ENCODE measurements at regions not wholly inside any gene's neighbourhood (a gene's known extent, or its start where the extent isn't known, plus 50 kb on each side); places are given as distances from the start of the nearest gene placed in this dataset.

- peaks cover 2 to 28% (median 13%) of the 10 kb centered on the region in 8 donors for H3K9me3 Mint-ChIP-seq
- no peak overlapping the region for H3K4me3 Mint-ChIP-seq
- Histone ChIP-seq H3K27ac (ENCODE audit: low read depth, low read length) (no peak overlapping the region), H3K4me1 (ENCODE audit: insufficient read depth, low read length) (no peaks in the 10 kb centered on the region), H3K27me3 (ENCODE audit: insufficient read depth, low read length) (no peaks in the 10 kb centered on the region), H3K4me3 (ENCODE audit: low read length in 2 of 2) (no peak overlapping the region), H3K36me3 (ENCODE audit: insufficient read depth, low read length) (no peaks in the 10 kb centered on the region), H3K9me3 (ENCODE audit: control insufficient read depth in 1 of 2, low read length in 2 of 2) (no peaks in the 10 kb centered on the region)
- intact Hi-C loops (cut with micrococcal nuclease) = no loop called here
- H3K27me3 Mint-ChIP-seq = no peaks in the 10 kb centered on the region
- CTCF ChIA-PET (ENCODE audit: partially characterized antibody) = no interaction called here
- no peak for DNase-seq
- H3K27ac Mint-ChIP-seq = no peak overlapping the region
- no peaks in the 10 kb centered on the region for H3K4me1 Mint-ChIP-seq
- POLR2A ChIA-PET (ENCODE audit: partially characterized antibody) = no interaction called here
- no peaks in the 10 kb centered on the region for H3K36me3 Mint-ChIP-seq
These were observed 794.5 kb downstream of the DSC3 start for GRCh38 chr18:30248056-30248455.

DNA sequence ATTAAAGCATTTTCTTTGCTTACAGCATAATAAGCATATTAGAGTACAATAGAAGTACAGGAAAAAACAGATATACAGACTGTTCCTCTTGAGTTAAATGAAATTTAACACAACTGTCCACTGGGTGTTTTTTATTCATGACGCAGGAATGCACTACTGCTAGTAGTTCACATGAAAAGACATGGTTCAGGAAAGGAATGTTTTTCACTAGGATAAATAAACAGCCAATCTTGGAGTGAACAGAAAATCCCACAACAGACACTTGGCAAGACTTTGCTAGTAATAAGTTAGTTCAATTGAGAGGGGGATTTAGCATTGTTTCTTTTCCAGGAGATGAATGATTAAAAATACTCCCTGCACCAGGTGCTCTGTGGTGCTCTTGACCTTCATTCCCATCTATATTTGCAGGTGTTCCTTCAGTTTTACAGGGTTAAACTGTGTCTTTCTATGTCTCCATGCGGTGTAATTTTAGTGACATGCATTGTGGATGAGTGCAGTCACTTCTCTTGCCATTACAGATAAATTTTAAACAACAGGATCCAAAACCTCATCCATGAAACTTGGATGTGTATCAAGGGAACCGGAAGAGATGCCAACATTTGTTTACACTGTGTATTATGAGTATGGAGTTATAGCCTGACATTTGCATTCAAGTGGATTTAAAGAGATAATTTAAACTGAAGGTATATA is 796.6 kb downstream of the DSC3 start:
- no peaks in the 10 kb centered on the region for H3K27me3 Mint-ChIP-seq
- Histone ChIP-seq H3K9me3 (ENCODE audit: control insufficient read depth in 1 of 2, low read length in 2 of 2) (no peaks in the 10 kb centered on the region), H3K36me3 (ENCODE audit: insufficient read depth, low read length) (no peaks in the 10 kb centered on the region), H3K4me3 (ENCODE audit: low read length in 2 of 2) (no peak overlapping the region), H3K27me3 (ENCODE audit: insufficient read depth, low read length) (no peaks in the 10 kb centered on the region), H3K27ac (ENCODE audit: low read depth, low read length) (no peak overlapping the region), H3K4me1 (ENCODE audit: insufficient read depth, low read length) (no peaks in the 10 kb centered on the region)
- H3K9me3 Mint-ChIP-seq = peaks cover 2 to 28% (median 13%) of the 10 kb centered on the region in 8 donors
- CTCF ChIA-PET (ENCODE audit: partially characterized antibody) = no interaction called here
- intact Hi-C loops (cut with micrococcal nuclease) = no loop called here
- no peak overlapping the region for H3K4me3 Mint-ChIP-seq
- no peaks in the 10 kb centered on the region for H3K36me3 Mint-ChIP-seq
- no peaks in the 10 kb centered on the region for H3K4me1 Mint-ChIP-seq
- H3K27ac Mint-ChIP-seq = no peak overlapping the region
- no peak for DNase-seq
- POLR2A ChIA-PET (ENCODE audit: partially characterized antibody) = no interaction called here

DNA sequence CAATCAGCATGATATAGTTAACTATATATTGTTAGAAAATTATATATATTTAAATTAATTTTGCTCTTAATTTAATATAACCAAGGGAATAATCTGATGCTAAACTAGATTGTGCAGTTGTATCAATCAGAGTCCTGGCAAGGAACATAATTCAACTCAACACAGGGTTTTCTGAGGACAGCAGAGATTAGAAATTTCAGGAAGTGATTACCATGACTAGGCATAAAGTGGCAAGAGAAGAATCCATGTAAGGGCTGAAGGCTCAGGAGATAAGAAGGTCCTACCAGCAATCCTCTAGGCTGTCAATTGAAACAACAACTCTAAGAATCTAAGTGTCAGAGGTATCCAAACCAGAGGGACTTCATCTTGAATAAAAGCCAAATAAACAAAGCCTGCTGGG is 807.8 kb downstream of the DSC3 start:
- Mint-ChIP-seq H3K27ac (no peak overlapping the region), H3K9me3 (peaks cover 4 to 22% (median 9%) of the 10 kb centered on the region in 8 donors), H3K36me3 (no peaks in the 10 kb centered on the region), H3K27me3 (no peaks in the 10 kb centered on the region), H3K4me3 (no peak overlapping the region), H3K4me1 (no peaks in the 10 kb centered on the region)
- DNase-seq = no peak
- Histone ChIP-seq H3K36me3 (ENCODE audit: insufficient read depth, low read length) (no peaks in the 10 kb centered on the region), H3K27me3 (ENCODE audit: insufficient read depth, low read length) (no peaks in the 10 kb centered on the region), H3K27ac (ENCODE audit: low read depth, low read length) (no peak overlapping the region), H3K9me3 (ENCODE audit: control insufficient read depth in 1 of 2, low read length in 2 of 2) (no peaks in the 10 kb centered on the region), H3K4me3 (ENCODE audit: low read length in 2 of 2) (no peak overlapping the region), H3K4me1 (ENCODE audit: insufficient read depth, low read length) (no peaks in the 10 kb centered on the region)
- CTCF ChIA-PET (ENCODE audit: partially characterized antibody) = no interaction called here
- POLR2A ChIA-PET (ENCODE audit: partially characterized antibody) = no interaction called here
- intact Hi-C loops (cut with micrococcal nuclease) = no loop called here

DNA sequence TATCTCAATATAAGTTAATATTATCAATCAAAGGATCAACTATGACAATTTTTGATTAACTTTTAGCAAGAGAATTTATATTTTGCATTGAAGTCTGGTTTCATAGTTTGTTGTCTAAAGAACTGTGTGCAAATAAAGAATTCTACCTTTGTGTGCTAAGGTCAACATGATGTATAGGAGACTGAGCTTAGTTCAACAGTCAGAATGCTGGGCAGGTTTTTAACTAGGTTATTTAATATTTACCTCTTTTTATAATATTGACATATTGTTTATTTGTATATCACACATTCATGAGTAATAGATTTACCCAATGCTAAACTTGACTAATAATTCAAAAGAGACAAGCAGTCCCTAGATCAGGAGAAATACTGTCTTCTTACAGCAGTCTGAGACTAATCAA is 831.4 kb downstream of the DSC3 start:
- ChIA-PET POLR2A (ENCODE audit: partially characterized antibody) (no interaction called here), CTCF (ENCODE audit: partially characterized antibody) (no interaction called here)
- H3K27me3 Mint-ChIP-seq = no peaks in the 10 kb centered on the region

DNA sequence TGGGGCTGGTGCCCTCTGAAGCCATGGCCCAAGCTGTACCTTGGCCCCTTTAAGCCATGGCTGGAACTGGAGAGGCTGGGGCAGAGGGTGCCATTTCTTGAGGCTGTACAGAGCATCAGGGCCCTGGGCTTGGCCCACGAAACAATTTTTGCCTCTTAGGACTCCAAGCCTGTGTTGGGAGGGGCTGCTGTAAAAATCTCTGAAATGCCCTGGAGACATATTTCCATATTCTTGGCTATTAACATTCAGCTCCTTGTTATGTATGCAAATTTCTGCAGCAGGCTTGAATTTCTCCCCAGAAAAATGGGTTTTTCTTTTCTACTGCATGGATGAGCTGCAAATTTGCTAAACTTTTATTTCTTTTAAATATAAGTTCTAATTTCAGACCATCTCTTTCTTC is 834.0 kb downstream of the DSC3 start:
- H3K27me3 Mint-ChIP-seq = no peaks in the 10 kb centered on the region
- no peaks in the 10 kb centered on the region for H3K36me3 ChIP-seq (ENCODE audit: insufficient read depth, low read length)
- CTCF ChIA-PET (ENCODE audit: partially characterized antibody) = no interaction called here
- POLR2A ChIA-PET (ENCODE audit: partially characterized antibody) = no interaction called here
- intact Hi-C loops (cut with micrococcal nuclease) = no loop called here
- no peak overlapping the region for H3K4me3 Mint-ChIP-seq
- no peaks in the 10 kb centered on the region for H3K36me3 Mint-ChIP-seq
- H3K27me3 ChIP-seq (ENCODE audit: insufficient read depth, low read length) = no peaks in the 10 kb centered on the region
- no peaks in the 10 kb centered on the region for H3K4me1 ChIP-seq (ENCODE audit: insufficient read depth, low read length)
- H3K9me3 ChIP-seq (ENCODE audit: control insufficient read depth in 1 of 2, low read length in 2 of 2) = peaks cover 0 to 8% of the 10 kb centered on the region in 2 donors
- H3K27ac Mint-ChIP-seq = no peak overlapping the region
- no peak for DNase-seq
- no peaks in the 10 kb centered on the region for H3K4me1 Mint-ChIP-seq
- H3K9me3 Mint-ChIP-seq = peaks cover 0 to 29% (median 12%) of the 10 kb centered on the region in 8 donors
- no peak overlapping the region for H3K4me3 ChIP-seq (ENCODE audit: low read length in 2 of 2)
- no peak overlapping the region for H3K27ac ChIP-seq (ENCODE audit: low read depth, low read length)

More for the DNA sequence above, 831.4 kb downstream of the DSC3 start:
- Mint-ChIP-seq H3K4me3 (no peak overlapping the region), H3K27ac (no peak overlapping the region), H3K36me3 (no peaks in the 10 kb centered on the region), H3K9me3 (peaks cover 0 to 24% (median 9%) of the 10 kb centered on the region in 8 donors), H3K4me1 (no peaks in the 10 kb centered on the region)
- H3K4me3 ChIP-seq (ENCODE audit: low read length in 2 of 2) = no peak overlapping the region
- DNase-seq = no peak
- no peaks in the 10 kb centered on the region for H3K27me3 ChIP-seq (ENCODE audit: insufficient read depth, low read length)
- intact Hi-C loops (cut with micrococcal nuclease) = no loop called here
- H3K36me3 ChIP-seq (ENCODE audit: insufficient read depth, low read length) = no peaks in the 10 kb centered on the region
- H3K9me3 ChIP-seq (ENCODE audit: control insufficient read depth in 1 of 2, low read length in 2 of 2) = peaks cover 0 to 8% of the 10 kb centered on the region in 2 donors
- no peaks in the 10 kb centered on the region for H3K4me1 ChIP-seq (ENCODE audit: insufficient read depth, low read length)
- no peak overlapping the region for H3K27ac ChIP-seq (ENCODE audit: low read depth, low read length)

GRCh38 chr18:30192216-30192615 is 850.3 kb downstream of the DSC3 start:
- intact Hi-C loops (cut with micrococcal nuclease) = no loop called here
- no peaks in the 10 kb centered on the region for H3K4me1 Mint-ChIP-seq
- H3K27me3 ChIP-seq (ENCODE audit: insufficient read depth, low read length) = no peaks in the 10 kb centered on the region
- ChIA-PET CTCF (ENCODE audit: partially characterized antibody) (no interaction called here), POLR2A (ENCODE audit: partially characterized antibody) (no interaction called here)
- H3K9me3 ChIP-seq (ENCODE audit: control insufficient read depth in 1 of 2, low read length in 2 of 2) = peaks cover 0 to 4% of the 10 kb centered on the region in 2 donors
- no peak overlapping the region for H3K4me3 ChIP-seq (ENCODE audit: low read length in 2 of 2)
- no peak for DNase-seq
- no peak overlapping the region for H3K27ac ChIP-seq (ENCODE audit: low read depth, low read length)
- H3K4me1 ChIP-seq (ENCODE audit: insufficient read depth, low read length) = no peaks in the 10 kb centered on the region
- no peaks in the 10 kb centered on the region for H3K36me3 Mint-ChIP-seq
- H3K4me3 Mint-ChIP-seq = no peak overlapping the region
- H3K9me3 Mint-ChIP-seq = peaks cover 2 to 49% (median 31%) of the 10 kb centered on the region in 8 donors
- no peak overlapping the region for H3K27ac Mint-ChIP-seq
- H3K27me3 Mint-ChIP-seq = no peaks in the 10 kb centered on the region
- H3K36me3 ChIP-seq (ENCODE audit: insufficient read depth, low read length) = no peaks in the 10 kb centered on the region

DNA sequence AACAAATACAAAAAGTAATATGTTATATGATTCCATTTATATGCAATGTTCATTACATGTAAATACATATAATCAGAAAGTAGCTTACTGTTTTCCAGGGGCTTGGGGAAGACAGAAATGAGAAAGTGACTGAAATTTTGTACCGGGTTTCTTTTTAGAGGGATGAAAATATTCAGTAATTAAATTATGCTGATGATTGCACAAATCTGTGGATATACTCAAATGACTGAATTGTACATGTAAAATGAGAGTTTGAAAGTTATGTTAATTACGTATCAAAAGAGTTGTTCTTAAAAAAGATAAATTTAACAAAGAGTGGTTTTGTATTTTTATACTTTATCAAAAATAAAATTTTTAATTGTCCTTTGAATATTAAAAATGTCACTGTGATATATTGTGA is 856.3 kb downstream of the DSC3 start:
- CTCF ChIA-PET (ENCODE audit: partially characterized antibody) = no interaction called here
- intact Hi-C loops (cut with micrococcal nuclease) = no loop called here
- no peaks in the 10 kb centered on the region for H3K27me3 Mint-ChIP-seq

DNA sequence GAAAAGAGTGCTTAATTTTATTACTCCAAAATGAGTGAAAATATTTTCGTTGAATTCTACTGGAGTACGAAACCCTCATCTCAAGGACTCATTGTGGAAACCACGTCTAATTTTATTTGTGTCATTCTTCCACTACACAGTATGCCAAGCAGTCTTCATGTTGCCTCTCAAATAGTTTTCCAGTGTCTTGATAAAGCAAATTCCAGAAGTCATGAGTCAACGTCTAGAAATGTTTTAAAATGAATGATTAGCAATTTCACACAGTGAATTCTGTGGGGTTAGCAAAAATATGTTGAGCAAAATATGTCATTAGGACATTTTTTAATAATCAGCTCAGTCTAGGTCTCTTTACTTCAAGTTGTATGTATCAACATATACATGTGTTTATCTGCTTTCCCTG is 865.5 kb downstream of the DSC3 start:
- Histone ChIP-seq H3K9me3 (ENCODE audit: control insufficient read depth in 1 of 2, low read length in 2 of 2) (no peaks in the 10 kb centered on the region), H3K27me3 (ENCODE audit: insufficient read depth, low read length) (no peaks in the 10 kb centered on the region), H3K4me1 (ENCODE audit: insufficient read depth, low read length) (no peaks in the 10 kb centered on the region), H3K4me3 (ENCODE audit: low read length in 2 of 2) (no peak overlapping the region), H3K36me3 (ENCODE audit: insufficient read depth, low read length) (no peaks in the 10 kb centered on the region), H3K27ac (ENCODE audit: low read depth, low read length) (no peak overlapping the region)
- no peaks in the 10 kb centered on the region for H3K36me3 Mint-ChIP-seq
- ChIA-PET POLR2A (ENCODE audit: partially characterized antibody) (no interaction called here), CTCF (ENCODE audit: partially characterized antibody) (no interaction called here)
- H3K4me3 Mint-ChIP-seq = no peak overlapping the region
- H3K9me3 Mint-ChIP-seq = peaks cover 0 to 30% (median 17%) of the 10 kb centered on the region in 8 donors
- DNase-seq = no peak
- H3K27ac Mint-ChIP-seq = no peak overlapping the region
- H3K4me1 Mint-ChIP-seq = no peaks in the 10 kb centered on the region
- H3K27me3 Mint-ChIP-seq = no peaks in the 10 kb centered on the region
- intact Hi-C loops (cut with micrococcal nuclease) = no loop called here

More for the DNA sequence above, 856.3 kb downstream of the DSC3 start:
- no peaks in the 10 kb centered on the region for H3K36me3 ChIP-seq (ENCODE audit: insufficient read depth, low read length)
- DNase-seq = no peak
- H3K27ac ChIP-seq (ENCODE audit: low read depth, low read length) = no peak overlapping the region
- H3K4me3 ChIP-seq (ENCODE audit: low read length in 2 of 2) = no peak overlapping the region
- Mint-ChIP-seq H3K36me3 (no peaks in the 10 kb centered on the region), H3K4me3 (no peak overlapping the region), H3K9me3 (peaks cover 0 to 17% (median 13%) of the 10 kb centered on the region in 8 donors), H3K27ac (no peak overlapping the region), H3K4me1 (no peaks in the 10 kb centered on the region)
- no peaks in the 10 kb centered on the region for H3K4me1 ChIP-seq (ENCODE audit: insufficient read depth, low read length)
- no peaks in the 10 kb centered on the region for H3K27me3 ChIP-seq (ENCODE audit: insufficient read depth, low read length)
- POLR2A ChIA-PET (ENCODE audit: partially characterized antibody) = no interaction called here
- H3K9me3 ChIP-seq (ENCODE audit: control insufficient read depth in 1 of 2, low read length in 2 of 2) = peaks cover 0 to 5% of the 10 kb centered on the region in 2 donors

Measured in CD4-positive, alpha-beta memory T cell (primary cell).